ENCODE measurements at regions not wholly inside any gene's neighbourhood (a gene's known extent, or its start where the extent isn't known, plus 50 kb on each side); places are given as distances from the start of the nearest gene placed in this dataset.

DNA sequence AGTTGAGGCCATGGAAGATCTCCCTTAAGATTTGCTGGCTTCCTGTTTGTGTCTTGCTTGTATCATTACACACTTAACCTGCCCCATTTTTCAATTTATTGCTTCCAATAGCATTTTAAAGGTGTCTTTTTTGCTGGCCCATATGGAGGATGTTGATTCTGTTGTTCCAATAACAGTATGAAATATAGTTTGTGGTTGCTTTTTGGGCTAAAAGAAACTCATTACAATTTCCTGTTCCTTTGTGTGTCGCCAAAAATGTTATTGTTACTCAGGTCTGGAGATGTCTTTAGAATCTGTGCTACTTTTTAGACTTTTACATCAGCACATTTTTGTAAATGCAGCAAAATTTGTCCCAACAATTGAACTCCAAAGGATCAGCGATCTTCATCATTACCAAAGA is 234.0 kb upstream of the ITGA4 start (continued):
- TF ChIP-seq ZBTB33 (IDR thresholded peaks at IDR 0.05): no peak
- TF ChIP-seq JUND (IDR thresholded peaks at IDR 0.05): no peak
- TF ChIP-seq FOXA2 (IDR thresholded peaks at IDR 0.05): no peak
- TF ChIP-seq SP1 (IDR thresholded peaks at IDR 0.05): no peak
- TF ChIP-seq TAF1 (conservative IDR thresholded peaks at IDR 0.05): no peak
- no peak for TF ChIP-seq EGR1 (IDR thresholded peaks at IDR 0.05; ENCODE audit: low read depth in 2 of 2)
- no peak for TF ChIP-seq RAD21 (IDR thresholded peaks at IDR 0.05)
- TF ChIP-seq HNF4A (conservative IDR thresholded peaks at IDR 0.05): no peak
- no peak for TF ChIP-seq HNF4G (IDR thresholded peaks at IDR 0.05)
- TF ChIP-seq MAX (IDR thresholded peaks at IDR 0.05): no peak

DNA sequence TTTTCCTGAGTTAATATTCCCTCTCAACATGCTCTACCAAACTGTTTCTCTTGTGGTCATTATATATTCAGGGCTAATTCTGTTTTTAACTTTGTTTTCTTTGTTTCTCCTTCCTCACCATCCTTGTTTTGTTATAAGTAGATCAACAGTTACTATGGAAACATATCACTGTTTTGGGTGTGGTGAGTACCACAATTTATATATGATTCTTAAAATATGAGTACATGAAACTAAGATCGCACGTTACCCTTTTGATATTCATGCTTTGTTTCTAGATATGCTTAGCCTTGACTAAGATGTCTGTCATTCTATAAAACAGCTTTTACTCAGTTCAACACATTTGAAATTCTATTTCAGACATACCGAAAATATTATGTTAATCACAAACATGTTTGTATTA is 232.3 kb upstream of the ITGA4 start:
- H3K9me3 ChIP-seq (ENCODE audit: control insufficient read depth in 4 of 4, low read length in 3 of 4): no peaks in the 10 kb centered on the region
- H3K27me3 ChIP-seq (ENCODE audit: control insufficient read depth in 4 of 4, insufficient read depth in 4 of 4, low read length in 3 of 4): no peaks in the 10 kb centered on the region
- no peaks in the 10 kb centered on the region for H3K36me3 ChIP-seq (ENCODE audit: control insufficient read depth in 4 of 4, insufficient read depth in 3 of 4, low read depth in 1 of 4, low read length in 3 of 4)
- H3K9ac ChIP-seq (ENCODE audit: low read depth in 1 of 2, low read length in 2 of 2): no peak overlapping the region
- DNase-seq (ENCODE audit: low spot score): no peak
- no peak overlapping the region for H3K4me3 ChIP-seq (ENCODE audit: low read depth in 1 of 3, low read length in 3 of 3)
- no peaks in the 10 kb centered on the region for H3K4me1 ChIP-seq (ENCODE audit: control insufficient read depth in 4 of 4, insufficient read depth in 4 of 4, low read length in 3 of 4)
- no peak overlapping the region for H3K27ac ChIP-seq (ENCODE audit: low read depth in 1 of 2, low read length in 2 of 2)
- TF ChIP-seq, protein P1, sequence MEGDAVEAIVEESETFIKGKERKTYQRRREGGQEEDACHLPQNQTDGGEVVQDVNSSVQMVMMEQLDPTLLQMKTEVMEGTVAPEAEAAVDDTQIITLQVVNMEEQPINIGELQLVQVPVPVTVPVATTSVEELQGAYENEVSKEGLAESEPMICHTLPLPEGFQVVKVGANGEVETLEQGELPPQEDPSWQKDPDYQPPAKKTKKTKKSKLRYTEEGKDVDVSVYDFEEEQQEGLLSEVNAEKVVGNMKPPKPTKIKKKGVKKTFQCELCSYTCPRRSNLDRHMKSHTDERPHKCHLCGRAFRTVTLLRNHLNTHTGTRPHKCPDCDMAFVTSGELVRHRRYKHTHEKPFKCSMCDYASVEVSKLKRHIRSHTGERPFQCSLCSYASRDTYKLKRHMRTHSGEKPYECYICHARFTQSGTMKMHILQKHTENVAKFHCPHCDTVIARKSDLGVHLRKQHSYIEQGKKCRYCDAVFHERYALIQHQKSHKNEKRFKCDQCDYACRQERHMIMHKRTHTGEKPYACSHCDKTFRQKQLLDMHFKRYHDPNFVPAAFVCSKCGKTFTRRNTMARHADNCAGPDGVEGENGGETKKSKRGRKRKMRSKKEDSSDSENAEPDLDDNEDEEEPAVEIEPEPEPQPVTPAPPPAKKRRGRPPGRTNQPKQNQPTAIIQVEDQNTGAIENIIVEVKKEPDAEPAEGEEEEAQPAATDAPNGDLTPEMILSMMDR (IDR thresholded peaks at IDR 0.05; ENCODE audit: low read depth, low read length, missing input control): no peak
- TF ChIP-seq EGR1 (IDR thresholded peaks at IDR 0.05; ENCODE audit: low read depth in 2 of 2): no peak
- TF ChIP-seq JUND (IDR thresholded peaks at IDR 0.05): no peak
- TF ChIP-seq HNF4G (IDR thresholded peaks at IDR 0.05): no peak
- no peak for TF ChIP-seq SP1 (IDR thresholded peaks at IDR 0.05)
- no peak for TF ChIP-seq MAX (IDR thresholded peaks at IDR 0.05)
- TF ChIP-seq YY1 (IDR thresholded peaks at IDR 0.05): no peak
- TF ChIP-seq TAF1 (conservative IDR thresholded peaks at IDR 0.05): no peak
- no peak for TF ChIP-seq GABPA (IDR thresholded peaks at IDR 0.05 in 1 of 2, conservative IDR thresholded peaks at IDR 0.05 in 1 of 2)
- no peak for TF ChIP-seq FOXA1 (IDR thresholded peaks at IDR 0.05)
- 79% methylated on average over 3 of the region's 3 CpGs for WGBS

GRCh38 chr2:181228661-181229060 is 228.5 kb upstream of the ITGA4 start:
- H3K4me3 ChIP-seq (ENCODE audit: low read depth in 1 of 3, low read length in 3 of 3): no peak overlapping the region
- H3K9ac ChIP-seq (ENCODE audit: low read depth in 1 of 2, low read length in 2 of 2): no peak overlapping the region
- H3K27me3 ChIP-seq (ENCODE audit: control insufficient read depth in 4 of 4, insufficient read depth in 4 of 4, low read length in 3 of 4): no peaks in the 10 kb centered on the region
- no peaks in the 10 kb centered on the region for H3K9me3 ChIP-seq (ENCODE audit: control insufficient read depth in 4 of 4, low read length in 3 of 4)
- WGBS: 77% methylated on average over 1 of the region's 1 CpG
- no peaks in the 10 kb centered on the region for H3K36me3 ChIP-seq (ENCODE audit: control insufficient read depth in 4 of 4, insufficient read depth in 3 of 4, low read depth in 1 of 4, low read length in 3 of 4)
- DNase-seq (ENCODE audit: low spot score): no peak
- TF ChIP-seq ZBTB33 (IDR thresholded peaks at IDR 0.05): no peak
- TF ChIP-seq JUND (IDR thresholded peaks at IDR 0.05): no peak
- TF ChIP-seq GABPA (IDR thresholded peaks at IDR 0.05 in 1 of 2, conservative IDR thresholded peaks at IDR 0.05 in 1 of 2): no peak
- no peak for TF ChIP-seq REST (IDR thresholded peaks at IDR 0.05)
- no peak for TF ChIP-seq SP1 (IDR thresholded peaks at IDR 0.05)
- no peak for TF ChIP-seq RXRA (IDR thresholded peaks at IDR 0.05)
- TF ChIP-seq FOXA1 (IDR thresholded peaks at IDR 0.05): no peak
- TF ChIP-seq TAF1 (conservative IDR thresholded peaks at IDR 0.05): no peak
- TF ChIP-seq HNF4A (conservative IDR thresholded peaks at IDR 0.05): no peak
- no peak for TF ChIP-seq HNF4G (IDR thresholded peaks at IDR 0.05)
- no peak for TF ChIP-seq RAD21 (IDR thresholded peaks at IDR 0.05)
- TF ChIP-seq NR2F2 (IDR thresholded peaks at IDR 0.05): no peak
- H3K27ac ChIP-seq (ENCODE audit: low read depth in 1 of 2, low read length in 2 of 2): no peak overlapping the region
- no peaks in the 10 kb centered on the region for H3K4me1 ChIP-seq (ENCODE audit: control insufficient read depth in 4 of 4, insufficient read depth in 4 of 4, low read length in 3 of 4)
